ENCODE measurements at regions not wholly inside any gene's neighbourhood (a gene's known extent, or its start where the extent isn't known, plus 50 kb on each side); places are given as distances from the start of the nearest gene placed in this dataset.

- TF ChIP-seq, protein P1, sequence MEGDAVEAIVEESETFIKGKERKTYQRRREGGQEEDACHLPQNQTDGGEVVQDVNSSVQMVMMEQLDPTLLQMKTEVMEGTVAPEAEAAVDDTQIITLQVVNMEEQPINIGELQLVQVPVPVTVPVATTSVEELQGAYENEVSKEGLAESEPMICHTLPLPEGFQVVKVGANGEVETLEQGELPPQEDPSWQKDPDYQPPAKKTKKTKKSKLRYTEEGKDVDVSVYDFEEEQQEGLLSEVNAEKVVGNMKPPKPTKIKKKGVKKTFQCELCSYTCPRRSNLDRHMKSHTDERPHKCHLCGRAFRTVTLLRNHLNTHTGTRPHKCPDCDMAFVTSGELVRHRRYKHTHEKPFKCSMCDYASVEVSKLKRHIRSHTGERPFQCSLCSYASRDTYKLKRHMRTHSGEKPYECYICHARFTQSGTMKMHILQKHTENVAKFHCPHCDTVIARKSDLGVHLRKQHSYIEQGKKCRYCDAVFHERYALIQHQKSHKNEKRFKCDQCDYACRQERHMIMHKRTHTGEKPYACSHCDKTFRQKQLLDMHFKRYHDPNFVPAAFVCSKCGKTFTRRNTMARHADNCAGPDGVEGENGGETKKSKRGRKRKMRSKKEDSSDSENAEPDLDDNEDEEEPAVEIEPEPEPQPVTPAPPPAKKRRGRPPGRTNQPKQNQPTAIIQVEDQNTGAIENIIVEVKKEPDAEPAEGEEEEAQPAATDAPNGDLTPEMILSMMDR (IDR thresholded peaks at IDR 0.05), result no peak
- TF ChIP-seq POLR2A (IDR thresholded peaks at IDR 0.05), result no peak
Observed at GRCh38 chr2:8579485-8580085, 102.3 kb upstream of the ID2 start.

Data from heart left ventricle (tissue), 13 donors.